ENCODE measurements at regions not wholly inside any gene's neighbourhood (a gene's known extent, or its start where the extent isn't known, plus 50 kb on each side); places are given as distances from the start of the nearest gene placed in this dataset.
"Not testable (repeated sequence)": the region's sequence is repeated elsewhere in the genome, so short reads cannot be mapped to it uniquely, and the experiment has no call there.

DNA sequence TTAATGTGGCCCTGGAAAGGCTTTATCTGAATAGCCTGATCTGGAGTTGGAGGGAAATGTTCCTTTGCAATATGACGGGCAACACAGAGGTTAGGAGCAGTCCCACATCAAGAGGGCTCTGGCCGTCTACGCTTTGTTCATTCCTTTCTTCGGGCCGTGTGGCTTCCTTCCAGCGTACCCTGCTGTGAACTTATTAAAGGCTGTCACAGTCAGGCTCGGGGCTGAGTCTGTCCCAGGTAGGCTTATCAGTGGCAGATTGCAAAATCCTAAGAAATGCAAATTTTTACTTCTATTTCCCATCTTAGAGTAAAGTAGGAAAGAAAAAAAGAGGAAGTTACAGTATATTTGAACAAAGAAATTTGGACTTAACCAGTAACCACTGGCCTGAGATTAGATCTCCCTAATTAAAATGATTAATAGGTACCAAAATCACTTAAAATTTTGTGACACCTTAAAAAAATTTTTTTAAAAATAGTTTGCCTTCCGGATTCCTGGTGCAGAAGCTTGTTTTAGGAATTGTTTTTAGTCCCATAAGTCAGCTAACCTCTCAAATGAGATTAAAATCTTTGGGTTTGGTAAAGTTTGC is 453.1 kb upstream of the MKI67 start (continued):
- TF ChIP-seq, protein P1, sequence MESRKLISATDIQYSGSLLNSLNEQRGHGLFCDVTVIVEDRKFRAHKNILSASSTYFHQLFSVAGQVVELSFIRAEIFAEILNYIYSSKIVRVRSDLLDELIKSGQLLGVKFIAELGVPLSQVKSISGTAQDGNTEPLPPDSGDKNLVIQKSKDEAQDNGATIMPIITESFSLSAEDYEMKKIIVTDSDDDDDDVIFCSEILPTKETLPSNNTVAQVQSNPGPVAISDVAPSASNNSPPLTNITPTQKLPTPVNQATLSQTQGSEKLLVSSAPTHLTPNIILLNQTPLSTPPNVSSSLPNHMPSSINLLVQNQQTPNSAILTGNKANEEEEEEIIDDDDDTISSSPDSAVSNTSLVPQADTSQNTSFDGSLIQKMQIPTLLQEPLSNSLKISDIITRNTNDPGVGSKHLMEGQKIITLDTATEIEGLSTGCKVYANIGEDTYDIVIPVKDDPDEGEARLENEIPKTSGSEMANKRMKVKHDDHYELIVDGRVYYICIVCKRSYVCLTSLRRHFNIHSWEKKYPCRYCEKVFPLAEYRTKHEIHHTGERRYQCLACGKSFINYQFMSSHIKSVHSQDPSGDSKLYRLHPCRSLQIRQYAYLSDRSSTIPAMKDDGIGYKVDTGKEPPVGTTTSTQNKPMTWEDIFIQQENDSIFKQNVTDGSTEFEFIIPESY (IDR thresholded peaks at IDR 0.05; ENCODE audit: extremely low read depth, insufficient replicate concordance, low read length), result no peak
- TF ChIP-seq JUND (IDR thresholded peaks at IDR 0.05) (no peak), EZH2 (IDR thresholded peaks at IDR 0.05) (no peak), ZNF274 (IDR thresholded peaks at IDR 0.05; ENCODE audit: low read depth, low read length) (no peak)
- TF ChIP-seq, protein P2, sequence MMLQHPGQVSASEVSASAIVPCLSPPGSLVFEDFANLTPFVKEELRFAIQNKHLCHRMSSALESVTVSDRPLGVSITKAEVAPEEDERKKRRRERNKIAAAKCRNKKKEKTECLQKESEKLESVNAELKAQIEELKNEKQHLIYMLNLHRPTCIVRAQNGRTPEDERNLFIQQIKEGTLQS (IDR thresholded peaks at IDR 0.05), result no peak

DNA sequence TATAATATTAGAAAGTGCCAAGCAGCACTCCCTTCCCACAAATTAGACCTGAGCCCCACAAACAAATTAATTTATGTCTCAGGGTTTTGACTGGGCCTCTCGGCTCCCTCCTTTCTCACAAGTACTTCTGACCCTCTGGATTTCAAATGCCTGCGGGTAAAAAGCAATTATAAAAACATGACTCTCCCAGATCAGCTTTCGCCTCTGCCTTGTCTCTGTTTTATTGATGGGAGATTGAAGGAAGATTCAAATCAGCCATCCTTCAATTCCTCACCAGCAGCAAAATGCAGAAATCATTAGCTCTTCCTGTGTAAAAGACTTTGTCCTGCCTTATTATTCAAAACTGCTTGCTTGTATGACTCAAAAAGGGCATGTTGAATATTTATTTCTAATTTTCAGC is 453.7 kb upstream of the MKI67 start:
- intact Hi-C loops (cut with micrococcal nuclease), result no loop called here
- Histone ChIP-seq H3K27me3 (ENCODE audit: insufficient read depth, low read length) (peaks cover 49% of the 10 kb centered on the region), H3K4me2 (ENCODE audit: low read length) (no peak overlapping the region), H3K4me3 (replicated peaks in 1 of 2; ENCODE audit: low read depth in 1 of 2, low read length in 2 of 2) (no peak overlapping the region), H3K9me2 (ENCODE audit: insufficient read depth) (no peaks in the 10 kb centered on the region), H3K27ac (ENCODE audit: low read depth, low read length) (no peak overlapping the region), H3K79me2 (ENCODE audit: insufficient read depth, low read length) (no peaks in the 10 kb centered on the region), H3K4me1 (ENCODE audit: control insufficient read depth in 1 of 2, insufficient read depth in 2 of 2, low read length in 2 of 2) (no peaks in the 10 kb centered on the region), H3K9me3 (ENCODE audit: control insufficient read depth in 1 of 2, insufficient read depth in 1 of 2, low read depth in 1 of 2, low read length in 2 of 2) (no peaks in the 10 kb centered on the region), H2AFZ (ENCODE audit: low read depth, low read length, poor library complexity, severe bottlenecking) (no peak overlapping the region), H3K9ac (ENCODE audit: low read length) (no peak overlapping the region), H3K36me3 (ENCODE audit: control insufficient read depth in 1 of 2, insufficient read depth in 2 of 2, low read length in 2 of 2) (no peaks in the 10 kb centered on the region), H4K20me1 (ENCODE audit: insufficient read depth) (no peaks in the 10 kb centered on the region; the same call in 1 of the 2 replicates)
- BruUV-seq (replicated peaks), result no TSS peak
- ATAC-seq (no peak), DNase-seq (ENCODE audit: low read depth, low spot score) (no peak)
- ChIA-PET POLR2A (no interaction called here), RAD21 (ENCODE audit: low non-redundant PET in 1 of 2, low total read pairs in 2 of 2, uncharacterized antibody in 2 of 2, unreplicated experiment in 2 of 2) (no interaction called here), CTCF (interaction anchor here (0.6 kb wide), 1 partner anchor 19 kb away, joined by 3 read pairs; no protein-coding TSS in a partner anchor)
- TF ChIP-seq JUND (IDR thresholded peaks at IDR 0.05), result no peak
- TF ChIP-seq POLR2A (IDR thresholded peaks at IDR 0.05; ENCODE audit: borderline replicate concordance, extremely low read depth, insufficient read depth, insufficient read length), result no peak
- TF ChIP-seq TCF7L2 (IDR thresholded peaks at IDR 0.05; ENCODE audit: borderline replicate concordance, extremely low read depth, insufficient read depth, insufficient read length), result no peak
- no peak for TF ChIP-seq SRF (IDR thresholded peaks at IDR 0.05; ENCODE audit: low read depth)
- TF ChIP-seq CEBPB (IDR thresholded peaks at IDR 0.05; ENCODE audit: low read depth), result no peak
- no peak for TF ChIP-seq FOSL1 (IDR thresholded peaks at IDR 0.05; ENCODE audit: low read depth)
- no peak for TF ChIP-seq EGR1 (IDR thresholded peaks at IDR 0.05; ENCODE audit: low read depth)
- no peak for TF ChIP-seq SP1 (IDR thresholded peaks at IDR 0.05; ENCODE audit: low read depth)
- TF ChIP-seq, protein P3, sequence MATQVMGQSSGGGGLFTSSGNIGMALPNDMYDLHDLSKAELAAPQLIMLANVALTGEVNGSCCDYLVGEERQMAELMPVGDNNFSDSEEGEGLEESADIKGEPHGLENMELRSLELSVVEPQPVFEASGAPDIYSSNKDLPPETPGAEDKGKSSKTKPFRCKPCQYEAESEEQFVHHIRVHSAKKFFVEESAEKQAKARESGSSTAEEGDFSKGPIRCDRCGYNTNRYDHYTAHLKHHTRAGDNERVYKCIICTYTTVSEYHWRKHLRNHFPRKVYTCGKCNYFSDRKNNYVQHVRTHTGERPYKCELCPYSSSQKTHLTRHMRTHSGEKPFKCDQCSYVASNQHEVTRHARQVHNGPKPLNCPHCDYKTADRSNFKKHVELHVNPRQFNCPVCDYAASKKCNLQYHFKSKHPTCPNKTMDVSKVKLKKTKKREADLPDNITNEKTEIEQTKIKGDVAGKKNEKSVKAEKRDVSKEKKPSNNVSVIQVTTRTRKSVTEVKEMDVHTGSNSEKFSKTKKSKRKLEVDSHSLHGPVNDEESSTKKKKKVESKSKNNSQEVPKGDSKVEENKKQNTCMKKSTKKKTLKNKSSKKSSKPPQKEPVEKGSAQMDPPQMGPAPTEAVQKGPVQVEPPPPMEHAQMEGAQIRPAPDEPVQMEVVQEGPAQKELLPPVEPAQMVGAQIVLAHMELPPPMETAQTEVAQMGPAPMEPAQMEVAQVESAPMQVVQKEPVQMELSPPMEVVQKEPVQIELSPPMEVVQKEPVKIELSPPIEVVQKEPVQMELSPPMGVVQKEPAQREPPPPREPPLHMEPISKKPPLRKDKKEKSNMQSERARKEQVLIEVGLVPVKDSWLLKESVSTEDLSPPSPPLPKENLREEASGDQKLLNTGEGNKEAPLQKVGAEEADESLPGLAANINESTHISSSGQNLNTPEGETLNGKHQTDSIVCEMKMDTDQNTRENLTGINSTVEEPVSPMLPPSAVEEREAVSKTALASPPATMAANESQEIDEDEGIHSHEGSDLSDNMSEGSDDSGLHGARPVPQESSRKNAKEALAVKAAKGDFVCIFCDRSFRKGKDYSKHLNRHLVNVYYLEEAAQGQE (IDR thresholded peaks at IDR 0.05; ENCODE audit: low read depth), result no peak
- TF ChIP-seq ZFX (IDR thresholded peaks at IDR 0.05), result no peak
- TF ChIP-seq ELF1 (IDR thresholded peaks at IDR 0.05; ENCODE audit: borderline replicate concordance, low read depth), result no peak
- TF ChIP-seq EZH2 (IDR thresholded peaks at IDR 0.05), result no peak
- TF ChIP-seq RAD21 (IDR thresholded peaks at IDR 0.05; ENCODE audit: low read depth), result no peak

DNA sequence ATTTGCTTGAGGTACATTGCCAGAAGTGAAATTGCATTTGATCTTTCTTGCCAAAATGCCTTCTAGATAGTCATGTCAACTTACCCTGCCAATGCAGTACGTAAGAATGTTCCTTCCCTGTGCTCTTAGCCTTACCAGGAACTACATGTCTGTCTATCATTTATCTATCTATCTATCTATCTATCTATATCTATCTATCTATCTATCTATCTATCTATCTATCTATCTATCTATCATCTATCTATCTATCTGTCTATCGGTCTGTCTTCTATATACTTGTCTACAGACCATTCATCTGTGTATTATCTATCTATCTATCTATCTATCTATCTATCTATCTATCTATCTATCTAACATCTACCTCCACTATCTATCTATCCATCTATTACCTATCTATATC is 456.9 kb upstream of the MKI67 start:
- BruUV-seq (replicated peaks); H2AFZ ChIP-seq (ENCODE audit: low read depth, low read length, poor library complexity, severe bottlenecking); H3K4me1 ChIP-seq (ENCODE audit: control insufficient read depth in 1 of 2, insufficient read depth in 2 of 2, low read length in 2 of 2); H4K20me1 ChIP-seq (ENCODE audit: insufficient read depth); H3K36me3 ChIP-seq (ENCODE audit: control insufficient read depth in 1 of 2, insufficient read depth in 2 of 2, low read length in 2 of 2); H3K27ac ChIP-seq (ENCODE audit: low read depth, low read length); H3K9me2 ChIP-seq (ENCODE audit: insufficient read depth); DNase-seq (ENCODE audit: low read depth, low spot score); H3K4me2 ChIP-seq (ENCODE audit: low read length); H3K4me3 ChIP-seq (replicated peaks in 1 of 2; ENCODE audit: low read depth in 1 of 2, low read length in 2 of 2); RAD21 ChIA-PET (ENCODE audit: low non-redundant PET in 1 of 2, low total read pairs in 2 of 2, uncharacterized antibody in 2 of 2, unreplicated experiment in 2 of 2); POLR2A ChIA-PET; H3K79me2 ChIP-seq (ENCODE audit: insufficient read depth, low read length); H3K9me3 ChIP-seq (ENCODE audit: control insufficient read depth in 1 of 2, insufficient read depth in 1 of 2, low read depth in 1 of 2, low read length in 2 of 2); CTCF ChIA-PET; intact Hi-C loops (cut with micrococcal nuclease); H3K9ac ChIP-seq (ENCODE audit: low read length); ATAC-seq: not testable (repeated sequence)
- H3K27me3 ChIP-seq (ENCODE audit: insufficient read depth, low read length), result peaks cover 33% of the 10 kb centered on the region
